Tibial artery (tissue), 4 donors: ENCODE measurements at regions not wholly inside any gene's neighbourhood (a gene's known extent, or its start where the extent isn't known, plus 50 kb on each side); places are given as distances from the start of the nearest gene placed in this dataset.

Source experiments
- DNase-seq, 2 donors: peaks; one replicate each; pipeline ENCODE4 v3.0.0-alpha.2; 2019
- H3K27ac ChIP-seq, 2 donors: fragments of 200-600 bp; sonication (generic) in 1 of 2; 1 replicate in 1 of 2; 2 replicates in 1 of 2; pipeline ENCODE4 v1.5.1; 2018 to 2019; ENCODE audit warnings: mild to moderate bottlenecking in 1 of 2
- H3K27me3 ChIP-seq, 2 donors: fragments of 200-600 bp; sonication (generic) in 1 of 2; one replicate each; pipeline versions ENCODE4 v1.5.1 to v1.6.0; 2016 to 2019
- H3K36me3 ChIP-seq, 3 donors: fragments of 200-600 bp; sonication (generic) in 2 of 3; one replicate each; pipeline ENCODE4 v1.5.1; 2016 to 2019; ENCODE audit warnings: mild to moderate bottlenecking in 2 of 3
- H3K4me1 ChIP-seq, 4 donors: fragments of 200-600 bp; sonication (generic) in 2 of 4; 1 replicate in 3 of 4; 2 replicates in 1 of 4; pipeline ENCODE4 v1.5.1; 2016 to 2019
- H3K4me3 ChIP-seq, 2 donors: fragments of 200-600 bp; sonication (generic) in 1 of 2; 1 replicate in 1 of 2; 2 replicates in 1 of 2; pipeline ENCODE4 v1.5.1; 2018 to 2019; ENCODE audit warnings: mild to moderate bottlenecking in 2 of 2
- H3K9me3 ChIP-seq, 3 donors: fragments of 200-600 bp; sonication (generic) in 1 of 3; one replicate each; pipeline ENCODE4 v1.5.1; 2016 to 2019
- CTCF ChIP-seq, 2 experiments: fragments of 200-600 bp in 1 of 2; fragments of 450-650 bp in 1 of 2; IDR thresholded peaks; one replicate each; pipeline ENCODE4 v1.5.1; 2017 to 2019; ENCODE audit warnings: antibody characterized with exemption in 2 of 2, mild to moderate bottlenecking in 1 of 2, moderate library complexity in 1 of 2
- intact Hi-C: fragments of 100-400 bp; cut with DNase I; formaldehyde crosslinking; loops from one replicate; pipeline ENCODE4 v1.15.0; 2023; ENCODE audit warnings: low total_unique reads

DNA sequence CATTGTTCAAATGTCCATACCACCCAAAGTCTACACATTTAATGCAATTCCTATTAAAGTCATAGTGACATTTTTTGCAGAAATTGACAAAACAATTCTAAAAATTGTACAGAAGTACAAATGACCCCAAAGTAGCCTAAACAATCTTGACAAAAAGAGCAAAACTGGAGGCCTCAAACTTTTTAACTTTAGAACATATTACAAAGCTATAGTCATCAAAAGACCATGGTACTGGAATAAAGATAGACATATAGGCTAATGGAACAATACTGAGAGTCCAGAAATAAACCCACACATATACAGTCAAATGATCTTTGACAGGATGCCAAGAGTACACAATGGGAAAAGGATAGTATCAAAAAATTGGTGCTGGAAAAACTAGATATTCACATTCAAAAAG lies 213.2 kb upstream of the SAMSN1 start:
- Histone ChIP-seq H3K36me3 (no peaks in the 10 kb centered on the region), H3K27ac (no peak overlapping the region), H3K27me3 (no peaks in the 10 kb centered on the region), H3K9me3 (no peaks in the 10 kb centered on the region), H3K4me1 (no peaks in the 10 kb centered on the region), H3K4me3 (no peak overlapping the region)
- intact Hi-C loops: no loop called here
- no peak for DNase-seq
- TF ChIP-seq CTCF (IDR thresholded peaks at IDR 0.05): no peak

DNA sequence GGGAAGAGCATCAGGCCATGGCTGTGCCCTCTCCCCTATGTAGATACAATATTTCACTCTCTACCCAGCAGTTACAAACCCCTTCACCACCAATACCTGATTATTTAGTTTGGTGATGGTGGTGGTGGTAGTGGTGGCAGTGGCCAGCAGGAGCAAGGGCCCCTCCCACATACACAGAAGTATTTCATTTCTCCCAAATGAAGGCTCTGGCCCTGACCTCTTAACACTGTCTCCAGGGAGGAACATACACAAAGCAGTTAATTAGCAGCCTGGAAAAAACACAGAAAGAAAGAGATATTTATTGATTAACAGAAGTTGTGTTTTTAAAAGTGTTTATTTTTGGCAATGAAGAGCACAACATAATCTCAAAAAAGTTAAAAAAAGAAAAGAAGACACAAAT lies 212.7 kb upstream of the SAMSN1 start:
- DNase-seq: no peak
- no peak for TF ChIP-seq CTCF (IDR thresholded peaks at IDR 0.05)
- H3K9me3 ChIP-seq: no peaks in the 10 kb centered on the region
- intact Hi-C loops: no loop called here
- no peaks in the 10 kb centered on the region for H3K27me3 ChIP-seq
- no peaks in the 10 kb centered on the region for H3K36me3 ChIP-seq
- no peak overlapping the region for H3K4me3 ChIP-seq
- no peak overlapping the region for H3K27ac ChIP-seq
- H3K4me1 ChIP-seq: no peaks in the 10 kb centered on the region

- intact Hi-C loops: no loop called here
- no peaks in the 10 kb centered on the region for H3K27me3 ChIP-seq
- no peak overlapping the region for H3K4me3 ChIP-seq
- no peak overlapping the region for H3K27ac ChIP-seq
- no peak for TF ChIP-seq CTCF (IDR thresholded peaks at IDR 0.05)
- H3K4me1 ChIP-seq: no peaks in the 10 kb centered on the region
- no peaks in the 10 kb centered on the region for H3K9me3 ChIP-seq
- no peak for DNase-seq
- H3K36me3 ChIP-seq: no peaks in the 10 kb centered on the region
Observed at GRCh38 chr21:14757533-14758327, 211.6 kb upstream of the SAMSN1 start.

DNA sequence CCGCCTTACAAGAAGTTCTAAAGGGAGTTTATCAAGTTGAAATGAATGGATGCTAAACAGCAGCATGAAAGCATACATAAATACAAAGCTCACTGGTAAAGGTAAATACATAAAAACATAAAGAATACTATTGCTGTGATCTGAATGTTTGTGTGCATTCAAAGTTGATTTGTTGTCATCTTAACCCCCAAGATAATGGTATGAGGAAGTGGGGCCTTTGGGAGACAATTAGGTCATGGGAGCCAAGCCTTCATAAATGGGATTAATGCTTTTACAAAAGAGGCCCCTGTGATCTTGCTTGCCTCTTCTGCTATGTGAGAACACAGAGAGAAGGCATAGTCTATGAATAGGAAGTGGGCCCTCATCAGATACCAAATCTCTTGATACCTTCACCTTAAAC lies 209.0 kb upstream of the SAMSN1 start:
- Histone ChIP-seq H3K36me3 (no peaks in the 10 kb centered on the region), H3K27me3 (no peaks in the 10 kb centered on the region), H3K4me3 (no peak overlapping the region), H3K4me1 (no peaks in the 10 kb centered on the region), H3K9me3 (no peaks in the 10 kb centered on the region), H3K27ac (no peak overlapping the region)
- no peak for DNase-seq
- intact Hi-C loops: no loop called here
- TF ChIP-seq CTCF (IDR thresholded peaks at IDR 0.05): no peak

- no peaks in the 10 kb centered on the region for H3K27me3 ChIP-seq
- no peak overlapping the region for H3K4me3 ChIP-seq
- no peak for DNase-seq
- TF ChIP-seq CTCF (IDR thresholded peaks at IDR 0.05): no peak
- no peaks in the 10 kb centered on the region for H3K36me3 ChIP-seq
- no peak overlapping the region for H3K27ac ChIP-seq
- intact Hi-C loops: no loop called here
- no peaks in the 10 kb centered on the region for H3K4me1 ChIP-seq
- H3K9me3 ChIP-seq: no peaks in the 10 kb centered on the region
Observed at GRCh38 chr21:14754682-14755081, 208.6 kb upstream of the SAMSN1 start.

DNA sequence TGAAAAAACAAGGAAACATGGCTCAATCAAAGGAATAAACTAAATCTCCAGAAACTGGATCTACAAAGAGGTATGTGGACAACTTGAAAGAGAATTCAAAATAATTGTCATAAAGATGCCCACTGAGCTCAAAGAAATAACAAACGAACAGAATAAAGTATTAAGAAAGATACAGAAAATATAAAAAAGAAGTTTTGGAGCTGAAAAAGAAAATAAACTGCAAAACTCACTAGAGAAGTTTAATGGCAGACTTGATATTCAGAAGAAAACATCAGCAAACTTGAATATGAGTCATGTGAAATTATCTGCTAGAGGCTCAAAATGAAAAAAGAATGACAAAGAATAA lies 208.1 kb upstream of the SAMSN1 start:
- no peak overlapping the region for H3K27ac ChIP-seq
- no peak for DNase-seq
- H3K9me3 ChIP-seq: no peaks in the 10 kb centered on the region
- no peak overlapping the region for H3K4me3 ChIP-seq
- H3K27me3 ChIP-seq: no peaks in the 10 kb centered on the region
- intact Hi-C loops: no loop called here
- no peaks in the 10 kb centered on the region for H3K4me1 ChIP-seq
- H3K36me3 ChIP-seq: no peaks in the 10 kb centered on the region
- TF ChIP-seq CTCF (IDR thresholded peaks at IDR 0.05): no peak
